Panc1 (cell line): ENCODE measurements at regions not wholly inside any gene's neighbourhood (a gene's known extent, or its start where the extent isn't known, plus 50 kb on each side); places are given as distances from the start of the nearest gene placed in this dataset.

Experiments
- ATAC-seq: fragments of 200-7000 bp; cut with Tn5 transposase; 2 replicates; pipeline ENCODE4 v1.9.1; 2020; ENCODE audit warnings: mild to moderate bottlenecking, moderate library complexity
- BruUV-seq: library from RNA; stranded (reverse); fragments of 400-500 nt; replicated peaks from 2 replicates; lab custom pipeline; 2021; lab: Mats Ljungman, UMichigan
- CTCF ChIA-PET: fragments of 300-600 bp; sonication (Branson Sonifier 250); formaldehyde crosslinking; loops from one replicate; lab custom pipeline; 2022; ENCODE audit warnings: antibody characterized with exemption; lab: Charles Lee
- POLR2A ChIA-PET: fragments of 300-600 bp; sonication (Branson Sonifier 250); formaldehyde crosslinking; loops from one replicate; lab custom pipeline; 2022; ENCODE audit warnings: antibody characterized with exemption; lab: Charles Lee
- DNase-seq: peaks from one replicate; pipeline ENCODE4 v3.0.0-alpha.2; 2010; ENCODE audit warnings: low read depth, low spot score
- H3K27ac ChIP-seq: 2 replicates; pipeline ENCODE4 v1.5.1; 2011; ENCODE audit warnings: mild to moderate bottlenecking, low read length, inconsistent platforms
- H3K27me3 ChIP-seq: fragments of 200-500 bp; sonication (Bioruptor generic); 2 replicates; pipeline ENCODE4 v1.6.0; 2014; ENCODE audit warnings: low read length, inconsistent platforms; ENCODE audit not compliant: control insufficient read depth, insufficient read depth
- H3K36me3 ChIP-seq: fragments of 200-500 bp; sonication (Bioruptor generic); 2 replicates; pipeline ENCODE4 v1.5.1; 2014; ENCODE audit warnings: inconsistent platforms, mild to moderate bottlenecking, low read length, moderate library complexity; ENCODE audit not compliant: control insufficient read depth, insufficient read depth
- H3K4me1 ChIP-seq: 2 replicates; pipeline ENCODE4 v1.5.1; 2011; ENCODE audit warnings: inconsistent platforms, mild to moderate bottlenecking, low read length, moderate library complexity; ENCODE audit not compliant: control insufficient read depth, insufficient read depth
- H3K4me3 ChIP-seq, 2 experiments: 2 replicates each; pipeline ENCODE4 v1.5.1; 2011 to 2012; ENCODE audit warnings: low read depth in 2 of 2, low read length in 2 of 2, mild to moderate bottlenecking in 2 of 2, inconsistent platforms in 1 of 2, moderate library complexity in 1 of 2
- H3K9me3 ChIP-seq: fragments of 200-500 bp; sonication (Bioruptor generic); 2 replicates; pipeline ENCODE4 v1.5.1; 2014; ENCODE audit warnings: low read depth, mild to moderate bottlenecking, inconsistent platforms, low read length, moderate library complexity; ENCODE audit not compliant: control insufficient read depth, insufficient read depth
- CTCF ChIP-seq: fragments of 450-650 bp; IDR thresholded peaks from 2 replicates; pipeline ENCODE4 v1.5.1; 2017; ENCODE audit warnings: mild to moderate bottlenecking
- POLR2AphosphoS5 ChIP-seq: IDR thresholded peaks from 2 replicates; pipeline ENCODE4 v1.6.1; 2012; ENCODE audit warnings: mild to moderate bottlenecking, low read depth, low read length, moderate library complexity
- REST ChIP-seq, 2 experiments: IDR thresholded peaks; 2 replicates each; pipeline ENCODE4 v1.6.1; 2011 to 2012; ENCODE audit warnings: low read depth in 2 of 2, control low read depth in 1 of 2, low read length in 1 of 2, mild to moderate bottlenecking in 1 of 2, moderate library complexity in 1 of 2; ENCODE audit not compliant: insufficient read depth in 1 of 2
- SIN3A ChIP-seq: IDR thresholded peaks from 2 replicates; pipeline ENCODE4 v1.6.1; 2012; ENCODE audit warnings: low read depth, mild to moderate bottlenecking, low read length, moderate library complexity, borderline replicate concordance; ENCODE audit not compliant: insufficient read depth
- TCF7L2 ChIP-seq: IDR thresholded peaks from 2 replicates; pipeline ENCODE4 v1.6.1; 2011; ENCODE audit warnings: mild to moderate bottlenecking, low read depth, low read length, inconsistent platforms
- in situ Hi-C: cut with HindIII; loops from 2 replicates; pipeline ENCODE4 v1.10.0; 2016; ENCODE audit warnings: low sequenced_read_pairs, low pct_unique_long_range_greater_than_20kb
- intact Hi-C: fragments of 100-400 bp; cut with micrococcal nuclease; formaldehyde crosslinking; loops from one replicate; pipeline ENCODE4 v1.10.0; 2022; ENCODE audit not compliant: unreplicated experiment

GRCh38 chr1:57686306-57686705 lies 262.4 kb upstream of the DAB1 start:
- BruUV-seq, result no TSS peak
- intact Hi-C loops (no loop called here), in situ Hi-C loops (no loop called here)
- H3K27me3 ChIP-seq, result no peaks in the 10 kb centered on the region
- no peak overlapping the region for H3K27ac ChIP-seq
- TF ChIP-seq CTCF, result no peak
- no peak for TF ChIP-seq REST (IDR thresholded peaks at IDR 0.05; ENCODE audit: insufficient read depth in 1 of 2, low read depth in 2 of 2, low read length in 1 of 2)
- no peak for TF ChIP-seq SIN3A
- no peak for TF ChIP-seq POLR2AphosphoS5
- TF ChIP-seq TCF7L2, result no peak
- no peak for ATAC-seq
- H3K4me3 ChIP-seq, result no peak overlapping the region
- CTCF ChIA-PET, result no interaction called here
- H3K36me3 ChIP-seq, result no peaks in the 10 kb centered on the region
- H3K4me1 ChIP-seq, result no peaks in the 10 kb centered on the region
- no peaks in the 10 kb centered on the region for H3K9me3 ChIP-seq
- DNase-seq, result no peak
- POLR2A ChIA-PET, result no interaction called here

- intact Hi-C loops, result no loop called here
- ATAC-seq, result no peak
- no peaks in the 10 kb centered on the region for H3K4me1 ChIP-seq
- no peak for DNase-seq
- TF ChIP-seq REST (IDR thresholded peaks at IDR 0.05; ENCODE audit: insufficient read depth in 1 of 2, low read depth in 2 of 2, low read length in 1 of 2), result no peak
- TF ChIP-seq TCF7L2, result no peak
- TF ChIP-seq CTCF, result no peak
- TF ChIP-seq POLR2AphosphoS5, result no peak
- no peak for TF ChIP-seq SIN3A
- in situ Hi-C loops, result no loop called here
- no peaks in the 10 kb centered on the region for H3K36me3 ChIP-seq
- no peaks in the 10 kb centered on the region for H3K27me3 ChIP-seq
- no peak overlapping the region for H3K4me3 ChIP-seq
- BruUV-seq, result no TSS peak
- H3K9me3 ChIP-seq, result no peaks in the 10 kb centered on the region
- no peak overlapping the region for H3K27ac ChIP-seq
- CTCF ChIA-PET, result no interaction called here
- POLR2A ChIA-PET, result no interaction called here
Measured at GRCh38 chr1:57683037-57683942, 259.4 kb upstream of the DAB1 start.
